GM10266 (cell line): ENCODE measurements at regions not wholly inside any gene's neighbourhood (a gene's known extent, or its start where the extent isn't known, plus 50 kb on each side); places are given as distances from the start of the nearest gene placed in this dataset.

Source experiments
- DNase-seq: peaks from one replicate; pipeline ENCODE4 v3.0.0; 2012; ENCODE audit errors: extremely low spot score
- CTCF ChIP-seq: IDR thresholded peaks from 2 replicates; pipeline ENCODE4 v1.5.1; 2012; ENCODE audit warnings: mild to moderate bottlenecking, low read depth; ENCODE audit not compliant: control insufficient read depth, insufficient read depth; ENCODE audit errors: missing control alignments

- DNase-seq = no peak
- no peak for TF ChIP-seq CTCF
These were observed 1296.5 kb downstream of the TMEM121 start for GRCh38 chr14:106822905-106823304.

DNA sequence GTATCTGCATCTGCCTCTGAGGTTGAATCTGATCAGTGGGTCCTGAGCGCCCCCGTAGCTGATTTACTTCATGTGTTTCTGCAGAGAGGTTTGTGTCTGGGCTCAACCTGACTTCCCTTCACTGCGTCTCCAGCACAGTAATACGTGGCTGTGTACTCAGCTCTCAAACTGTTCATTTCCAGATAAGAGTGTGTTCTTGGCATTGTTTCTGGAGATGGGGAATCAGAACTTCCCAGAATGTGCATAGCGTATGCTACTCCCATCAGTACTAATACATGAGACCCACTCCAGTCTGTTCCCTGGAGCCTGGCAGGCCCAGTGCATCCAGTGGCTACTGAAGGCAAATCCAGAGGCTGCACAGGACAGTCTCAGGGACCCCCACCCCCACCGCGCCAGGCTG is 1297.2 kb downstream of the TMEM121 start:
- no peak for DNase-seq

DNA sequence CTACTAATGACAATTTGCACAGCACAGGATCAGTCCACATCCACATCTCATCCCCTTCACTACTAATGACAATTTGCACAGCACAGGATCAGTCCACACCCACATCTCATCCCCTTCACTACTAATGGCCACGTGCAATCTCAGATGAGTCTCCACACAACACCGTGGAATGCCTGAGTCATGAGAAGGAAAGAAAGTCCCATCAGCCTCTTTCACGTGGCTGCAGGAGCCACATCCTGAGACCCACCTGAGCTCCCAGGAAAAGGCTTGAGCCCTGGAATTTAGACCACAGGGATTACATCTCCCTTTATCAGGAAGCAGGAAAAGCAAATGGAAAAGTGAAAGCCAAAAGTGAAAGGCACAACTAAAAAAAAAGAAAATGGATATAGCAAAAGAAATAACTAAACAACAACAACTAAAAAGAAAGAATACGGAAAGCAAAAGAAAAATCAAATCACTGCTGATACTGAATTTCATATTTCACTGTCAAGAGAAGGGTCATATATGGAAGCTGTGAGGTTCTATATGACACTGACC is 1300.5 kb downstream of the TMEM121 start:
- DNase-seq = no peak
- TF ChIP-seq CTCF = no peak

More for the DNA sequence above, 1297.2 kb downstream of the TMEM121 start:
- TF ChIP-seq CTCF = no peak

- TF ChIP-seq CTCF = peak; percentile 83
- no peak for DNase-seq
These were observed 1304.9 kb downstream of the TMEM121 start for GRCh38 chr14:106831322-106831720.

- DNase-seq = no peak
- no peak for TF ChIP-seq CTCF
These were observed 1311.5 kb downstream of the TMEM121 start for GRCh38 chr14:106837870-106838269.

DNA sequence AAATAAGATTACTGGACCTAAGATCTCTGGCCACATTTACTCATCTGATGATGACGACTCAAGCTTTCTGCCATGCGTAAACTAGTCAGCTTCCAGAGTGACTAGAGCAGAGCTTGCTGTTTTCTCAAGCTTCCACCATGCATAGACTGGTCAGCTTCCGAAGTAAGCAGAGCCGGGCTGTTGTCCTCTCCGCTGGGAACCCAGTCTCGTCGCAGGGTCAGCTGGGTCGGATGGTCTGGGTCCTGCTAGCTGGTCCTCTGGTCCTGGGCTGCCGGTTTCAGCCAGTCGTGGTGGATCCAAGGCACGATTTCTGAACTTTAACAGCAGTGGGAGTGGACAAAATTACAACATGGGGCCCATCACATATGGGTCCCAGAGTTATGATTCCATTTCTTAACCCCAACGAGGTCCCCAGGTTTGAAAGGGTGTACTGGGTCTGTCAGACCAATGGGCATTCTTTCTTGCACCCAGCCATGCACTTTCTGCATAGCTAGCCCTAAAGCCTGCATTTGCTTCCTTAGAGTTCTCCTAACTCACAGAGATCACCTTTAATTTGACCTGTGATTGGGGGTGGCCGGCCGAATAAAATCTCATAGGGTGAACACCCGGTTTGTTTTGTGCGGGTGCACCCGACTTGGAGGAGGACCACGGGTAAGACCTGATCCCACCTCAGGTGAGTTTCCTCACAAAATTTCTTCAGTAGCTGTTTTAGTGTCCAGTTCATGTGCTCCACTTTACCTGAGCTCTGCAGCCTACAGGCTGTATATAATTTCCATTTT is 1312.8 kb downstream of the TMEM121 start:
- DNase-seq = no peak

More for the DNA sequence above, 1312.8 kb downstream of the TMEM121 start:
- no peak for TF ChIP-seq CTCF
